CD14-positive monocyte (primary cell): ENCODE measurements at regions not wholly inside any gene's neighbourhood (a gene's known extent, or its start where the extent isn't known, plus 50 kb on each side); places are given as distances from the start of the nearest gene placed in this dataset.

Experiments used
- DNase-seq, 3 donors: peaks; one replicate each; pipeline ENCODE4 v3.0.0-alpha.2; 2011 to 2022
- H2AFZ ChIP-seq: 2 replicates; pipeline ENCODE4 v1.6.0; 2012; ENCODE audit warnings: mild to moderate bottlenecking, low read depth, low read length, inconsistent platforms; ENCODE audit not compliant: insufficient read depth, poor library complexity, severe bottlenecking
- H3K27ac ChIP-seq, 2 donors: 1 replicate in 1 of 2; 2 replicates in 1 of 2; pipeline ENCODE4 v1.5.1; 2012 to 2013; ENCODE audit warnings: low read length in 2 of 2, control low read depth in 1 of 2, inconsistent platforms in 1 of 2, low read depth in 1 of 2, mild to moderate bottlenecking in 1 of 2
- H3K27me3 ChIP-seq, 2 donors: one replicate each; pipeline versions ENCODE4 v1.6.0 to v1.6.1; 2011 to 2013; ENCODE audit warnings: low read length in 2 of 2; ENCODE audit not compliant: control insufficient read depth in 2 of 2, insufficient read depth in 2 of 2
- H3K36me3 ChIP-seq, 2 donors: replicated peaks in 1 of 2; 1 replicate in 1 of 2; 2 replicates in 1 of 2; pipeline versions ENCODE4 v1.5.1 to v1.6.1; 2012 to 2013; ENCODE audit warnings: low read length in 2 of 2, control low read depth in 1 of 2, inconsistent platforms in 1 of 2, mild to moderate bottlenecking in 1 of 2; ENCODE audit not compliant: insufficient read depth in 2 of 2, control insufficient read depth in 1 of 2
- H3K4me1 ChIP-seq, 2 donors: 1 replicate in 1 of 2; 2 replicates in 1 of 2; pipeline versions ENCODE4 v1.5.1 to v1.6.1; 2012 to 2013; ENCODE audit warnings: low read length in 2 of 2, control low read depth in 1 of 2, inconsistent platforms in 1 of 2, mild to moderate bottlenecking in 1 of 2, moderate library complexity in 1 of 2; ENCODE audit not compliant: insufficient read depth in 2 of 2, control insufficient read depth in 1 of 2
- H3K4me2 ChIP-seq: replicated peaks from 2 replicates; pipeline ENCODE3; 2012; ENCODE audit warnings: low read length, moderate library complexity, mild to moderate bottlenecking; ENCODE audit not compliant: poor library complexity, severe bottlenecking; ENCODE audit errors: extremely low read depth
- H3K4me3 ChIP-seq, 3 experiments: fragments of 200-600 bp in 1 of 3; sonication (generic) in 1 of 3; replicated peaks in 1 of 3; 1 replicate in 2 of 3; 2 replicates in 1 of 3; pipeline ENCODE4 v1.5.1; 2011 to 2013; ENCODE audit warnings: low read length in 3 of 3, mild to moderate bottlenecking in 3 of 3, control low read depth in 2 of 3, low read depth in 2 of 3, inconsistent platforms in 1 of 3, moderate library complexity in 1 of 3
- H3K79me2 ChIP-seq: 2 replicates; pipeline ENCODE4 v1.6.0; 2012; ENCODE audit warnings: mild to moderate bottlenecking, control low read depth, inconsistent platforms, low read length, moderate library complexity; ENCODE audit not compliant: insufficient read depth
- H3K9ac ChIP-seq: 2 replicates; pipeline ENCODE4 v1.6.0; 2017; ENCODE audit warnings: low read length, mild to moderate bottlenecking; ENCODE audit not compliant: insufficient read depth, poor library complexity, severe bottlenecking
- H3K9me3 ChIP-seq, 2 donors: replicated peaks in 1 of 2; 1 replicate in 1 of 2; 2 replicates in 1 of 2; pipeline versions ENCODE4 v1.5.1 to v1.6.1; 2012 to 2013; ENCODE audit warnings: low read length in 2 of 2, control low read depth in 1 of 2; ENCODE audit not compliant: control insufficient read depth in 1 of 2, insufficient read depth in 1 of 2
- H4K20me1 ChIP-seq: 2 replicates; pipeline ENCODE4 v1.6.0; 2012; ENCODE audit warnings: mild to moderate bottlenecking, low read length, control low read depth, moderate library complexity; ENCODE audit not compliant: insufficient read depth
- H3K27ac Mint-ChIP-seq, 7 donors: one replicate each; pipeline ENCODE4 v1.8.0; 2020; ENCODE audit warnings: mild to moderate bottlenecking in 7 of 7, mixed read lengths in 7 of 7, moderate library complexity in 6 of 7, inconsistent platforms in 2 of 7
- H3K27me3 Mint-ChIP-seq, 3 donors: one replicate each; pipeline ENCODE4 v1.8.0; 2021 to 2022; ENCODE audit warnings: low read depth in 3 of 3, mild to moderate bottlenecking in 3 of 3, mixed read lengths in 3 of 3, moderate library complexity in 3 of 3, inconsistent platforms in 1 of 3
- H3K36me3 Mint-ChIP-seq, 2 donors: one replicate each; pipeline ENCODE4 v1.8.0; 2020; ENCODE audit warnings: mixed read lengths in 2 of 2, inconsistent platforms in 1 of 2, mild to moderate bottlenecking in 1 of 2
- H3K4me1 Mint-ChIP-seq: one replicate; pipeline ENCODE4 v1.8.0; 2020; ENCODE audit warnings: mild to moderate bottlenecking, mixed read lengths
- H3K4me3 Mint-ChIP-seq, 2 donors: one replicate each; pipeline ENCODE4 v1.8.0; 2020; ENCODE audit warnings: mild to moderate bottlenecking in 2 of 2, mixed read lengths in 2 of 2, moderate library complexity in 1 of 2
- H3K9me3 Mint-ChIP-seq, 7 donors: one replicate each; pipeline ENCODE4 v1.8.0; 2020 to 2022; ENCODE audit warnings: mixed read lengths in 7 of 7, mild to moderate bottlenecking in 6 of 7, moderate library complexity in 6 of 7, inconsistent platforms in 2 of 7
- WGBS: methylation state at CpG from one replicate; pipeline ENCODE4 v1.1.5; 2013; ENCODE audit warnings: missing lambda C conversion rate; ENCODE audit not compliant: insufficient coverage; 5-methylcytosine and 5-hydroxymethylcytosine counted together
- intact Hi-C, 2 donors: fragments of 100-400 bp; cut with micrococcal nuclease; formaldehyde crosslinking; loops; one replicate each; pipeline versions ENCODE4 v1.15.0 to v1.15.1; 2023
- TF ChIP-seq, protein P1 (sequence below): fragments of 200-600 bp; IDR thresholded peaks from one replicate; pipeline ENCODE4 v1.8.0; 2022; ENCODE audit warnings: antibody characterized with exemption, mild to moderate bottlenecking

DNA sequence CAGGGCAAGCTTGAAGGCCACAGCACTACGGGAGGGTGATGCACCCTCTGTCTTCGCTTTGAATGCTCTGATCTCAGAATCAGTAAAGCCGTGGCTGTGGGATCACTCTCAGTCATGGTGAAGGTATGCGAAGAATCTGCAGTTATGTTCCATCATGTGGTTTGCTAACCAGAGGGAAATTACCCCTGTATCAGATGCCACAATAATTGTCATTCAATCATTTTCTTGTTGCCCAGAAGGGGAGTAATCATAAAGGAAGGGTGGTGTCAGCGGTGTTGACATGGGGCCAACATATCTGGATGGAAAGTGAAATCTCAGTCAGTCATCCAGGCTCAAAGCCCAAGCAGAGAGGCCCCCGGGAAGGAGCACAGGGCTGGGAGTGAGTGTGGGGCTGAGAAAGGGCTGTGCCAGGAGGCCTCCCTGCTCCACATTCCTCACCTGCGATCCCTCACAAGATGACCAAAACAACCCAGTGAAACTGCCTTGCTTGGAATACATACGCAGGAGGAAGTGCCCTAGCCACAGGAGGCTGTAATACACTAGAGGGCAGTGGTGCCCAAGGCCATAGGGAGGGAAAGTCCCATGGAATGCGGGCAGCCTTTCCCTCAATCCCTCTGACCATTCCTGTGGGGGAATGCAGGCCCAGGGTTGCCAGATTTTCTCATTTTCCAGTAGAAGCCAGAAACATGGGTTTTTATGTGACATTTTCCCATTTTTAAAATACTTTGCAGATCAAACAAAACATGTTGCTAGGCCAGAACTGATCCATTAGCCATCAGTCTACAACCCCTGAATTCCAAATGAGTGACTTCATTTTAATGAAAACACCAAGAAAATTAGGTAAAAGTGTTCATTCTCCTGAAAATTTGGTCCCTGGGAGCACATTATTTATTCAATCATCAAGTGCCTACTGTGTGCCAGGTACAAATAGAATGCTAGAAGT is 95.7 kb upstream of the VANGL1 start:
- Mint-ChIP-seq H3K4me3 (no peak overlapping the region), H3K27me3 (peaks cover 0 to 4% (median 4%) of the 10 kb centered on the region in 3 donors), H3K27ac (no peak overlapping the region), H3K36me3 (no peaks in the 10 kb centered on the region), H3K9me3 (peaks cover 0 to 3% (median under 1%) of the 10 kb centered on the region in 7 donors), H3K4me1 (no peaks in the 10 kb centered on the region)
- Histone ChIP-seq H3K4me3 (no peak overlapping the region), H3K9me3 (no peaks in the 10 kb centered on the region), H3K27ac (no peak overlapping the region), H4K20me1 (no peaks in the 10 kb centered on the region), H3K9ac (no peak overlapping the region), H2AFZ (no peak overlapping the region), H3K4me1 (no peaks in the 10 kb centered on the region), H3K79me2 (no peaks in the 10 kb centered on the region), H3K27me3 (no peaks in the 10 kb centered on the region), H3K36me3 (no peaks in the 10 kb centered on the region), H3K4me2 (no peak overlapping the region)
- TF ChIP-seq, protein P1, sequence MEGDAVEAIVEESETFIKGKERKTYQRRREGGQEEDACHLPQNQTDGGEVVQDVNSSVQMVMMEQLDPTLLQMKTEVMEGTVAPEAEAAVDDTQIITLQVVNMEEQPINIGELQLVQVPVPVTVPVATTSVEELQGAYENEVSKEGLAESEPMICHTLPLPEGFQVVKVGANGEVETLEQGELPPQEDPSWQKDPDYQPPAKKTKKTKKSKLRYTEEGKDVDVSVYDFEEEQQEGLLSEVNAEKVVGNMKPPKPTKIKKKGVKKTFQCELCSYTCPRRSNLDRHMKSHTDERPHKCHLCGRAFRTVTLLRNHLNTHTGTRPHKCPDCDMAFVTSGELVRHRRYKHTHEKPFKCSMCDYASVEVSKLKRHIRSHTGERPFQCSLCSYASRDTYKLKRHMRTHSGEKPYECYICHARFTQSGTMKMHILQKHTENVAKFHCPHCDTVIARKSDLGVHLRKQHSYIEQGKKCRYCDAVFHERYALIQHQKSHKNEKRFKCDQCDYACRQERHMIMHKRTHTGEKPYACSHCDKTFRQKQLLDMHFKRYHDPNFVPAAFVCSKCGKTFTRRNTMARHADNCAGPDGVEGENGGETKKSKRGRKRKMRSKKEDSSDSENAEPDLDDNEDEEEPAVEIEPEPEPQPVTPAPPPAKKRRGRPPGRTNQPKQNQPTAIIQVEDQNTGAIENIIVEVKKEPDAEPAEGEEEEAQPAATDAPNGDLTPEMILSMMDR: peak; percentile 12
- no peak for DNase-seq
- WGBS: 86% methylated on average over 4 of the region's 9 CpGs
- intact Hi-C loops: no loop called here

DNA sequence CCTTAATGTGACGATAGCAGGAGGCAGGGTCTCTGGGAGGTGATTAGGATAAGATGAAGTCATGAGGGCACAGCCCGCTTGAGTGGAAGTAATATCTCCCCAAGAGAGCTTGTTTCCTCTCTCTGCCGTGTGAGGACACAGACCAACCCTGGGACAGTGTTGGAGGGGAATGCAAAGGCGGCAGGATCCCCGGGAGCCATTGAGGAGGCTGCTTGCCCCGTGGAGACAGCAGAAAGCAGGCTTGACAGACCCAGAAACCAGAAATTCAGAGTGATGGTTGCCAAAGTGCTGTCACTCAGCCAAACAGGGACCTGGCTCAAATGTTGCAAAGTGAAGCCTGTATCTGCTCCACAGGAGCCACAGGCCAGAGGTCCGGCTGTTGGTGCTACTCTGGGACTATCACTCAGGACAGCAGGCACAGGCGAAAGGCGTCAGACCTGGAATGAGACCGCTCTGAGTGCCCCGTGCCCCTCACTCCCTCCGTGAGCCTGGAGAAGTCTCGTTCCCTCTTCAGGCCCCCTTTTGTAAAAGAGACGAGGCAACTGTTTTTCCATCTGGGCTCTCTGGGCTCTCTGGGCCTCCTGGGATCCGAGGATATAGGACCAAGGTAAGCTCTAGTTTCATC is 96.6 kb upstream of the VANGL1 start:
- H3K4me1 Mint-ChIP-seq: no peaks in the 10 kb centered on the region
- no peaks in the 10 kb centered on the region for H3K36me3 Mint-ChIP-seq
- H3K4me3 ChIP-seq: no peak overlapping the region
- H4K20me1 ChIP-seq: no peaks in the 10 kb centered on the region
- no peak overlapping the region for H3K9ac ChIP-seq
- DNase-seq: no peak
- H3K36me3 ChIP-seq: no peaks in the 10 kb centered on the region
- H3K4me3 Mint-ChIP-seq: no peak overlapping the region
- H3K4me1 ChIP-seq: no peaks in the 10 kb centered on the region
- no peak overlapping the region for H3K4me2 ChIP-seq
- no peaks in the 10 kb centered on the region for H3K79me2 ChIP-seq
- H3K27ac ChIP-seq: no peak overlapping the region
- TF ChIP-seq, protein P1: no peak
- H2AFZ ChIP-seq: no peak overlapping the region
- H3K27me3 ChIP-seq: no peaks in the 10 kb centered on the region
- H3K27me3 Mint-ChIP-seq: peaks cover 0 to 4% (median 2%) of the 10 kb centered on the region in 3 donors
- WGBS: 83% methylated on average over 11 of the region's 15 CpGs
- intact Hi-C loops: no loop called here
- H3K27ac Mint-ChIP-seq: peak overlapping the region in 1 of 7 donors; percentile 34
- peaks cover 0 to 4% (median under 1%) of the 10 kb centered on the region in 7 donors for H3K9me3 Mint-ChIP-seq
- peaks cover 0 to 3% of the 10 kb centered on the region in 2 donors for H3K9me3 ChIP-seq
